ENCODE measurements at regions not wholly inside any gene's neighbourhood (a gene's known extent, or its start where the extent isn't known, plus 50 kb on each side); places are given as distances from the start of the nearest gene placed in this dataset.

GRCh38 chr7:85489498-85489897 is 302.6 kb upstream of the SEMA3D start:
- no peak for DNase-seq (ENCODE audit: low spot score)

GRCh38 chr7:85488406-85488805 is 301.6 kb upstream of the SEMA3D start:
- no peak for DNase-seq (ENCODE audit: low spot score)

- no peak for DNase-seq (ENCODE audit: low spot score)
Observed at GRCh38 chr7:85483177-85483576, 296.3 kb upstream of the SEMA3D start.

- no peak for DNase-seq (ENCODE audit: low spot score)
Observed at GRCh38 chr7:85480666-85481065, 293.8 kb upstream of the SEMA3D start.

- DNase-seq (ENCODE audit: low spot score), result no peak
Observed at GRCh38 chr7:85479918-85480643, 293.2 kb upstream of the SEMA3D start.

GRCh38 chr7:85478530-85478929 is 291.7 kb upstream of the SEMA3D start:
- no peak for DNase-seq (ENCODE audit: low spot score)

GRCh38 chr7:85475476-85475875 is 288.6 kb upstream of the SEMA3D start:
- DNase-seq (ENCODE audit: low spot score), result no peak

- DNase-seq (ENCODE audit: low spot score), result no peak
Observed at GRCh38 chr7:85475071-85475470, 288.2 kb upstream of the SEMA3D start.

- DNase-seq (ENCODE audit: low spot score), result no peak
Observed at GRCh38 chr7:85474234-85474633, 287.4 kb upstream of the SEMA3D start.

- DNase-seq (ENCODE audit: low spot score), result no peak
Observed at GRCh38 chr7:85471740-85472139, 284.9 kb upstream of the SEMA3D start.

- DNase-seq (ENCODE audit: low spot score), result no peak
Observed at GRCh38 chr7:85471307-85471706, 284.5 kb upstream of the SEMA3D start.

GRCh38 chr7:85469446-85470010 is 282.7 kb upstream of the SEMA3D start:
- DNase-seq (ENCODE audit: low spot score), result no peak

GRCh38 chr7:85464042-85464651 is 277.3 kb upstream of the SEMA3D start:
- no peak for DNase-seq (ENCODE audit: low spot score)

- DNase-seq (ENCODE audit: low spot score), result no peak
Observed at GRCh38 chr7:85462671-85463070, 275.8 kb upstream of the SEMA3D start.

- DNase-seq (ENCODE audit: low spot score), result no peak
Observed at GRCh38 chr7:85457911-85458310, 271.1 kb upstream of the SEMA3D start.

- DNase-seq (ENCODE audit: low spot score), result no peak
Observed at GRCh38 chr7:85456254-85456653, 269.4 kb upstream of the SEMA3D start.

- no peak for DNase-seq (ENCODE audit: low spot score)
Observed at GRCh38 chr7:85454904-85455303, 268.0 kb upstream of the SEMA3D start.

GRCh38 chr7:85452674-85453073 is 265.8 kb upstream of the SEMA3D start:
- no peak for DNase-seq (ENCODE audit: low spot score)

GRCh38 chr7:85449478-85449877 is 262.6 kb upstream of the SEMA3D start:
- no peak for DNase-seq (ENCODE audit: low spot score)

GRCh38 chr7:85447004-85447403 is 260.1 kb upstream of the SEMA3D start:
- DNase-seq (ENCODE audit: low spot score), result no peak

- DNase-seq (ENCODE audit: low spot score), result peak; percentile 7
Observed at GRCh38 chr7:85426487-85426960, 239.7 kb upstream of the SEMA3D start.

- no peak for DNase-seq (ENCODE audit: low spot score)
Observed at GRCh38 chr7:85424298-85424697, 237.4 kb upstream of the SEMA3D start.

- DNase-seq (ENCODE audit: low spot score), result no peak
Observed at GRCh38 chr7:85423209-85423895, 236.5 kb upstream of the SEMA3D start.

Data from AG08396 (cell line).